ENCODE measurements at regions not wholly inside any gene's neighbourhood (a gene's known extent, or its start where the extent isn't known, plus 50 kb on each side); places are given as distances from the start of the nearest gene placed in this dataset.

DNA sequence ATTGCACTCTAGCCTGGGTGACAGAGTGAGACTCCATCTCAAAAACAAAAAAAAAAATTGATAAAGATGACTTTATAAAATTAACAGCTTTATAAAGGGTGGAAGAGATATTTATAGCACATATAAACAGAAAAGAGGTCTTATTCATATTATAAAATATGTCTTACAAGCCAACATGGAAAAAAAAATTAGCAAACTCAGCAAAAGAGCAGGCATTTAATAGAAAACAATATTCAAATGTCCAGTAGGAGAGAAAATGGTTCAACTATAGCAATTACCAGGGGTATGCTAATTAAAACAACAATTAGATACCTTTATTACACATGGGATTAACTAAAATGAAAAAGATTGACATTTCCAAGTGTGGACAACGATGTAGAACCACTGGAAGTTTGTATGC, 929.1 kb downstream of the REEP3 start:
- ATAC-seq (ENCODE audit: low read depth in 2 of 2) = no peak
- Mint-ChIP-seq H3K27me3 (no peaks in the 10 kb centered on the region), H3K36me3 (no peaks in the 10 kb centered on the region), H3K4me3 (no peak overlapping the region), H3K27ac (no peak overlapping the region), H3K4me1 (no peaks in the 10 kb centered on the region), H3K9me3 (peaks cover 0 to 4% (median 0%) of the 10 kb centered on the region in 7 donors)
- no peak overlapping the region for H3K4me3 ChIP-seq (ENCODE audit: low read depth, low read length)
- H3K27me3 ChIP-seq (ENCODE audit: control insufficient read depth, insufficient read depth, low read length) = no peaks in the 10 kb centered on the region
- H3K27ac ChIP-seq (ENCODE audit: insufficient read depth, low read length, poor library complexity, severe bottlenecking) = no peak overlapping the region
- H3K36me3 ChIP-seq (ENCODE audit: control insufficient read depth, insufficient read depth, low read length) = no peaks in the 10 kb centered on the region
- H3K9me3 ChIP-seq (ENCODE audit: control insufficient read depth in 2 of 2, low read length in 2 of 2) = no peaks in the 10 kb centered on the region
- H3K4me1 ChIP-seq (ENCODE audit: control insufficient read depth, insufficient read depth, low read length, poor library complexity, severe bottlenecking) = no peaks in the 10 kb centered on the region
- DNase-seq = no peak

DNA sequence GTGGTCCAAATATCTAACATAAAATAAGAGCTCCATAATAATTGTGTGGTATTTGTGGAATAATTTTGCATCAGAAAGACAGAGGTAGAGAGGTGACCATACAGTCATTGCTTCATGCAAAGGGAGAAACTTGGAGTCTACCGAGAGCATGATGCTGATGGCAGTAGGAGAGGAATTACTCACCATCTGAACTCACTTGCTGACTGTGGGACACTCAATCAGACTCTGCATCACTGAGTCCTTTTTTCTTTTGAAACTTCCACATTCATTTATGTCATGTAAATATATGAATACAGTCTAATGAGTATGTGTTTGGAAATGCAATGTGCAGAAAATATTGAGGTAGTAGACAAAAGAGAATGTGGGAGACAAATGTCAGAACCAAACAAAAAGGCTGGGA, 933.8 kb downstream of the REEP3 start:
- Histone ChIP-seq H3K9me3 (ENCODE audit: control insufficient read depth in 2 of 2, low read length in 2 of 2) (no peaks in the 10 kb centered on the region), H3K36me3 (ENCODE audit: control insufficient read depth, insufficient read depth, low read length) (no peaks in the 10 kb centered on the region), H3K27ac (ENCODE audit: insufficient read depth, low read length, poor library complexity, severe bottlenecking) (no peak overlapping the region), H3K27me3 (ENCODE audit: control insufficient read depth, insufficient read depth, low read length) (no peaks in the 10 kb centered on the region), H3K4me1 (ENCODE audit: control insufficient read depth, insufficient read depth, low read length, poor library complexity, severe bottlenecking) (no peaks in the 10 kb centered on the region), H3K4me3 (ENCODE audit: low read depth, low read length) (no peak overlapping the region)
- Mint-ChIP-seq H3K36me3 (no peaks in the 10 kb centered on the region), H3K27me3 (no peaks in the 10 kb centered on the region), H3K4me3 (no peak overlapping the region), H3K9me3 (peaks cover 0 to 7% (median 0%) of the 10 kb centered on the region in 7 donors), H3K27ac (no peak overlapping the region), H3K4me1 (no peaks in the 10 kb centered on the region)
- DNase-seq = no peak
- no peak for ATAC-seq (ENCODE audit: low read depth in 2 of 2)

DNA sequence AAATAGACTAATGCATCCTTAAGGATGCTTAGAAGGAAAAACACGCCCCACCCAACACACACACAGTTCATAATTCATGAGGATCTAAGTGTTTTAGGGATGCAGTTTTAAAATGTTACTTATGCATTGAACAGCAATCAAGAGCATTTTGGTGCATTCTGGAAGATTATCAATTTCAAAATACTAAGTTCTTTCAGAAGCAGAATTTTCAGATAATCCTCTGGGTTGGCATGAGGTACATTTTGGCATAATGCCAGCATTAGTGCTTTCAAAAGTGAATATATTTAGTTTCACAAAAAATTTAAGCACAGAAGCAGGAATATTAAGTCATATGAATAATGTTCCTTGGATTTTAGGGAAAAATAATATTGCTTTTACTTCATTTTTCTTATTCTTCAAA, 937.1 kb downstream of the REEP3 start:
- Mint-ChIP-seq H3K4me3 (no peak overlapping the region), H3K27me3 (no peaks in the 10 kb centered on the region), H3K27ac (no peak overlapping the region), H3K36me3 (no peaks in the 10 kb centered on the region), H3K4me1 (no peaks in the 10 kb centered on the region), H3K9me3 (peaks cover 2 to 7% (median 4%) of the 10 kb centered on the region in 7 donors)
- Histone ChIP-seq H3K36me3 (ENCODE audit: control insufficient read depth, insufficient read depth, low read length) (no peaks in the 10 kb centered on the region), H3K4me3 (ENCODE audit: low read depth, low read length) (no peak overlapping the region), H3K9me3 (ENCODE audit: control insufficient read depth in 2 of 2, low read length in 2 of 2) (peaks cover 0 to 9% of the 10 kb centered on the region in 2 experiments), H3K27ac (ENCODE audit: insufficient read depth, low read length, poor library complexity, severe bottlenecking) (no peak overlapping the region), H3K4me1 (ENCODE audit: control insufficient read depth, insufficient read depth, low read length, poor library complexity, severe bottlenecking) (no peaks in the 10 kb centered on the region), H3K27me3 (ENCODE audit: control insufficient read depth, insufficient read depth, low read length) (no peaks in the 10 kb centered on the region)
- ATAC-seq (ENCODE audit: low read depth in 2 of 2) = no peak
- no peak for DNase-seq

GRCh38 chr10:64463406-64463805, 942.2 kb downstream of the REEP3 start:
- no peak for ATAC-seq (ENCODE audit: low read depth in 2 of 2)
- no peaks in the 10 kb centered on the region for H3K4me1 ChIP-seq (ENCODE audit: control insufficient read depth, insufficient read depth, low read length, poor library complexity, severe bottlenecking)
- DNase-seq = no peak
- no peaks in the 10 kb centered on the region for H3K36me3 ChIP-seq (ENCODE audit: control insufficient read depth, insufficient read depth, low read length)
- Mint-ChIP-seq H3K27me3 (no peaks in the 10 kb centered on the region), H3K9me3 (peaks cover 3 to 39% (median 11%) of the 10 kb centered on the region in 7 donors), H3K4me3 (no peak overlapping the region), H3K4me1 (peaks cover 0 to 2% (median 0%) of the 10 kb centered on the region in 4 donors), H3K36me3 (no peaks in the 10 kb centered on the region), H3K27ac (no peak overlapping the region)
- no peak overlapping the region for H3K27ac ChIP-seq (ENCODE audit: insufficient read depth, low read length, poor library complexity, severe bottlenecking)
- no peaks in the 10 kb centered on the region for H3K27me3 ChIP-seq (ENCODE audit: control insufficient read depth, insufficient read depth, low read length)
- peaks cover 0 to 26% of the 10 kb centered on the region in 2 experiments for H3K9me3 ChIP-seq (ENCODE audit: control insufficient read depth in 2 of 2, low read length in 2 of 2)
- no peak overlapping the region for H3K4me3 ChIP-seq (ENCODE audit: low read depth, low read length)

- Histone ChIP-seq H3K4me3 (ENCODE audit: low read depth, low read length) (no peak overlapping the region), H3K27ac (ENCODE audit: insufficient read depth, low read length, poor library complexity, severe bottlenecking) (no peak overlapping the region), H3K36me3 (ENCODE audit: control insufficient read depth, insufficient read depth, low read length) (no peaks in the 10 kb centered on the region), H3K27me3 (ENCODE audit: control insufficient read depth, insufficient read depth, low read length) (no peaks in the 10 kb centered on the region), H3K4me1 (ENCODE audit: control insufficient read depth, insufficient read depth, low read length, poor library complexity, severe bottlenecking) (no peaks in the 10 kb centered on the region), H3K9me3 (ENCODE audit: control insufficient read depth in 2 of 2, low read length in 2 of 2) (peaks cover 0 to 26% of the 10 kb centered on the region in 2 experiments)
- H3K27me3 Mint-ChIP-seq = no peaks in the 10 kb centered on the region
- no peak overlapping the region for H3K4me3 Mint-ChIP-seq
- no peak overlapping the region for H3K27ac Mint-ChIP-seq
- H3K36me3 Mint-ChIP-seq = no peaks in the 10 kb centered on the region
- no peak for ATAC-seq (ENCODE audit: low read depth in 2 of 2)
- peaks cover 3 to 44% (median 11%) of the 10 kb centered on the region in 7 donors for H3K9me3 Mint-ChIP-seq
- H3K4me1 Mint-ChIP-seq = peaks cover 0 to 2% (median 0%) of the 10 kb centered on the region in 4 donors
- no peak for DNase-seq
Observed at GRCh38 chr10:64465653-64466052, 944.5 kb downstream of the REEP3 start.

- peaks cover 0 to 4% (median 1%) of the 10 kb centered on the region in 4 donors for H3K4me1 Mint-ChIP-seq
- no peak overlapping the region for H3K4me3 ChIP-seq (ENCODE audit: low read depth, low read length)
- no peaks in the 10 kb centered on the region for H3K27me3 ChIP-seq (ENCODE audit: control insufficient read depth, insufficient read depth, low read length)
- H3K27ac Mint-ChIP-seq = no peak overlapping the region
- no peaks in the 10 kb centered on the region for H3K36me3 ChIP-seq (ENCODE audit: control insufficient read depth, insufficient read depth, low read length)
- H3K9me3 Mint-ChIP-seq = peaks cover 1 to 53% (median 13%) of the 10 kb centered on the region in 7 donors
- no peaks in the 10 kb centered on the region for H3K4me1 ChIP-seq (ENCODE audit: control insufficient read depth, insufficient read depth, low read length, poor library complexity, severe bottlenecking)
- peaks cover 0 to 18% of the 10 kb centered on the region in 2 experiments for H3K9me3 ChIP-seq (ENCODE audit: control insufficient read depth in 2 of 2, low read length in 2 of 2)
- ATAC-seq (ENCODE audit: low read depth in 2 of 2) = no peak
- H3K4me3 Mint-ChIP-seq = no peak overlapping the region
- no peaks in the 10 kb centered on the region for H3K36me3 Mint-ChIP-seq
- H3K27me3 Mint-ChIP-seq = no peaks in the 10 kb centered on the region
- no peak for DNase-seq
- H3K27ac ChIP-seq (ENCODE audit: insufficient read depth, low read length, poor library complexity, severe bottlenecking) = no peak overlapping the region
Observed at GRCh38 chr10:64468219-64468618, 947.0 kb downstream of the REEP3 start.

DNA sequence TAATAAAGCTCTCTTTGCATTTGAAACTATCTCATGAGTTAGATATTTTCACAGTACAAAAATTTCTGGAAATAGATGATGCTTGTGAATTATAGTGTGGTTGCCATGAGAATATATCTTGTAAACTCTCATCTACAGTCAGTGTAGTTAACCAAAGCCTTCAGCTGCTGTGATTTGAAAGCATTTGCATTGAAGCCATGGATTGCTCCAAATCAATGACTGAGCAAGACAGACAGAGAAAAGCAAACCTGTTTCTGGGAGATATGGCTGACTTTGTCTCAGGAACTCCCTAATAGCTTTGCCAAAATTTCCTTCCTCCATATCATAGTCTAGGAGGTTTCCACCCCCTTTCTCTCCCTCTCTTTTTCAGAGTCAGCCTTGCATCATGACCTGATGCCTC, 955.3 kb downstream of the REEP3 start:
- Histone ChIP-seq H3K9me3 (ENCODE audit: control insufficient read depth in 2 of 2, low read length in 2 of 2) (no peaks in the 10 kb centered on the region), H3K36me3 (ENCODE audit: control insufficient read depth, insufficient read depth, low read length) (no peaks in the 10 kb centered on the region), H3K27me3 (ENCODE audit: control insufficient read depth, insufficient read depth, low read length) (no peaks in the 10 kb centered on the region), H3K27ac (ENCODE audit: insufficient read depth, low read length, poor library complexity, severe bottlenecking) (no peak overlapping the region), H3K4me3 (ENCODE audit: low read depth, low read length) (no peak overlapping the region), H3K4me1 (ENCODE audit: control insufficient read depth, insufficient read depth, low read length, poor library complexity, severe bottlenecking) (no peaks in the 10 kb centered on the region)
- Mint-ChIP-seq H3K36me3 (no peaks in the 10 kb centered on the region), H3K4me1 (peaks cover 0 to 1% (median 0%) of the 10 kb centered on the region in 4 donors), H3K27me3 (no peaks in the 10 kb centered on the region), H3K27ac (no peak overlapping the region), H3K9me3 (peaks cover 1 to 26% (median 6%) of the 10 kb centered on the region in 7 donors), H3K4me3 (no peak overlapping the region)
- ATAC-seq (ENCODE audit: low read depth in 2 of 2) = no peak
- no peak for DNase-seq

GRCh38 chr10:64477791-64478190, 956.6 kb downstream of the REEP3 start:
- ATAC-seq (ENCODE audit: low read depth in 2 of 2) (no peak), DNase-seq (no peak)
- no peaks in the 10 kb centered on the region for H3K36me3 Mint-ChIP-seq
- H3K27ac Mint-ChIP-seq = no peak overlapping the region
- H3K4me3 ChIP-seq (ENCODE audit: low read depth, low read length) = no peak overlapping the region
- no peaks in the 10 kb centered on the region for H3K27me3 Mint-ChIP-seq
- no peak overlapping the region for H3K4me3 Mint-ChIP-seq
- no peaks in the 10 kb centered on the region for H3K4me1 Mint-ChIP-seq
- no peaks in the 10 kb centered on the region for H3K36me3 ChIP-seq (ENCODE audit: control insufficient read depth, insufficient read depth, low read length)
- no peaks in the 10 kb centered on the region for H3K27me3 ChIP-seq (ENCODE audit: control insufficient read depth, insufficient read depth, low read length)
- H3K27ac ChIP-seq (ENCODE audit: insufficient read depth, low read length, poor library complexity, severe bottlenecking) = no peak overlapping the region
- no peaks in the 10 kb centered on the region for H3K4me1 ChIP-seq (ENCODE audit: control insufficient read depth, insufficient read depth, low read length, poor library complexity, severe bottlenecking)
- H3K9me3 Mint-ChIP-seq = peaks cover 0 to 19% (median 6%) of the 10 kb centered on the region in 7 donors
- no peaks in the 10 kb centered on the region for H3K9me3 ChIP-seq (ENCODE audit: control insufficient read depth in 2 of 2, low read length in 2 of 2)
